ENCODE measurements at regions not wholly inside any gene's neighbourhood (a gene's known extent, or its start where the extent isn't known, plus 50 kb on each side); places are given as distances from the start of the nearest gene placed in this dataset.

- DNase-seq, result no peak
- H3K9me2 ChIP-seq, result no peaks in the 10 kb centered on the region; the same call in 1 of the 2 replicates
- no peaks in the 10 kb centered on the region for H3F3A ChIP-seq (replicated peaks; ENCODE audit: insufficient read depth)
- H3K9me3 ChIP-seq, result no peaks in the 10 kb centered on the region
- H3K4me2 ChIP-seq, result no peak overlapping the region
- POLR2A ChIA-PET, result no interaction called here
- TF ChIP-seq REST (IDR thresholded peaks at IDR 0.05; ENCODE audit: low read depth, low read length) (no peak), NRF1 (IDR thresholded peaks at IDR 0.05; ENCODE audit: low read depth, low read length) (no peak), FOXJ3 (CRISPR knock-in tag; IDR thresholded peaks at IDR 0.05) (no peak), CTCF (IDR thresholded peaks at IDR 0.05) (no peak), MEF2A (IDR thresholded peaks at IDR 0.05; ENCODE audit: borderline replicate concordance, low read depth) (no peak), TCF12 (IDR thresholded peaks at IDR 0.05) (no peak), PBX3 (IDR thresholded peaks at IDR 0.05) (no peak), YY1 (IDR thresholded peaks at IDR 0.05; ENCODE audit: low read depth) (no peak), MXI1 (IDR thresholded peaks at IDR 0.05; ENCODE audit: low read depth, low read length) (no peak), USF2 (IDR thresholded peaks at IDR 0.05; ENCODE audit: borderline replicate concordance, low read depth, low read length) (no peak)
- no peaks in the 10 kb centered on the region for H4K20me1 ChIP-seq (ENCODE audit: insufficient read depth)
- H3K9ac ChIP-seq, result no peak overlapping the region
- H3K27ac ChIP-seq (ENCODE audit: low read depth in 2 of 2, low read length in 1 of 2), result no peak overlapping the region
- no peaks in the 10 kb centered on the region for H3K27me3 ChIP-seq (ENCODE audit: insufficient read depth)
- 27% methylated on average over 3 of the region's 3 CpGs for WGBS (ENCODE audit: low lambda C conversion rate)
- no peaks in the 10 kb centered on the region; a peak in 1 of 4 replicates for H3K4me1 ChIP-seq (ENCODE audit: control insufficient read depth in 1 of 2, insufficient read depth in 2 of 2, low read depth in 1 of 2, low read length in 1 of 2)
- no peak overlapping the region for H2AFZ ChIP-seq (ENCODE audit: low read depth)
- H3K36me3 ChIP-seq (replicated peaks in 1 of 2; ENCODE audit: control insufficient read depth in 1 of 2, insufficient read depth in 2 of 2, low read length in 1 of 2), result no peaks in the 10 kb centered on the region
- CTCF ChIA-PET, result no interaction called here
- H3K4me3 ChIP-seq (ENCODE audit: low read depth in 2 of 2, low read length in 1 of 2), result no peak overlapping the region
- no peaks in the 10 kb centered on the region for H3K79me2 ChIP-seq (ENCODE audit: insufficient read depth)
Observed at GRCh38 chr13:67469623-67470022, 239.5 kb upstream of the PCDH9 start.

- no peaks in the 10 kb centered on the region for H3K79me2 ChIP-seq (ENCODE audit: insufficient read depth)
- H3K4me3 ChIP-seq (ENCODE audit: low read depth in 2 of 2, low read length in 1 of 2), result no peak overlapping the region
- 47% methylated on average over 8 of the region's 8 CpGs for WGBS (ENCODE audit: low lambda C conversion rate)
- H3F3A ChIP-seq (replicated peaks; ENCODE audit: insufficient read depth), result no peaks in the 10 kb centered on the region
- H3K4me2 ChIP-seq, result no peak overlapping the region
- no peaks in the 10 kb centered on the region for H3K27me3 ChIP-seq (ENCODE audit: insufficient read depth)
- H3K9me2 ChIP-seq, result no peaks in the 10 kb centered on the region
- DNase-seq, result no peak
- no peaks in the 10 kb centered on the region for H4K20me1 ChIP-seq (ENCODE audit: insufficient read depth)
- no peak overlapping the region for H3K27ac ChIP-seq (ENCODE audit: low read depth in 2 of 2, low read length in 1 of 2)
- CTCF ChIA-PET, result no interaction called here
- POLR2A ChIA-PET, result no interaction called here
- H3K4me1 ChIP-seq (ENCODE audit: control insufficient read depth in 1 of 2, insufficient read depth in 2 of 2, low read depth in 1 of 2, low read length in 1 of 2), result no peaks in the 10 kb centered on the region
- no peaks in the 10 kb centered on the region for H3K36me3 ChIP-seq (replicated peaks in 1 of 2; ENCODE audit: control insufficient read depth in 1 of 2, insufficient read depth in 2 of 2, low read length in 1 of 2)
- H3K9me3 ChIP-seq, result no peaks in the 10 kb centered on the region
- H3K9ac ChIP-seq, result no peak overlapping the region
- TF ChIP-seq YY1 (IDR thresholded peaks at IDR 0.05; ENCODE audit: low read depth) (no peak), EZH2phosphoT487 (IDR thresholded peaks at IDR 0.05; ENCODE audit: borderline replicate concordance, low read depth) (no peak), EP300 (IDR thresholded peaks at IDR 0.05; ENCODE audit: borderline replicate concordance in 1 of 2, low read depth in 1 of 2, low read length in 1 of 2) (no peak), FOXJ3 (CRISPR knock-in tag; IDR thresholded peaks at IDR 0.05) (no peak), FOSL2 (IDR thresholded peaks at IDR 0.05; ENCODE audit: borderline replicate concordance, low read depth) (no peak), GABPA (IDR thresholded peaks at IDR 0.05; ENCODE audit: low read depth) (no peak), MXI1 (IDR thresholded peaks at IDR 0.05; ENCODE audit: low read depth, low read length) (no peak), ZBTB33 (IDR thresholded peaks at IDR 0.05; ENCODE audit: borderline replicate concordance, low read depth) (no peak), POLR2AphosphoS5 (IDR thresholded peaks at IDR 0.05; ENCODE audit: low read depth, low read length) (no peak), SIN3A (IDR thresholded peaks at IDR 0.05; ENCODE audit: borderline replicate concordance, low read depth, low read length) (no peak), GATA2 (CRISPR knock-in tag; IDR thresholded peaks at IDR 0.05) (no peak)
- no peak overlapping the region for H2AFZ ChIP-seq (ENCODE audit: low read depth)
Observed at GRCh38 chr13:67466569-67466968, 236.4 kb upstream of the PCDH9 start.

Measured in SK-N-SH (cell line).